ENCODE measurements at regions not wholly inside any gene's neighbourhood (a gene's known extent, or its start where the extent isn't known, plus 50 kb on each side); places are given as distances from the start of the nearest gene placed in this dataset.

DNA sequence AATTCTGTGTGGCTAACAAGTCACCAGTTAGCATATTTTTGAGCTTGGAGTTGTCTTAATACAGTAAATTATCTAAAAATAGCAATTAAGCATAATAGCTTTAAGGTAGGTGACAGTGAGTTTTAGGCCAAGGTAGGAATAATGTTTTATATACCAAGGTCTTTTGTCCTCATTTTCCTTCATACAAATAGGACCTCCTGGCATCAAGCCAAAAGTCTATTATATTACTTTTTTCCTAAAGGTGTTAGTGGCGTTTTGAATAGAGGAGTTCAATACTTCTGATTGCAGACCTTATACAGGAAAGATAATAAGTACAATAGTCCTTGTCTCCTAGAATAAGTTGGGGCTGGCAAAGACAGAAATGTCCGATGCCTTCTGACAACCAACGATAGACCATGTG lies 2277.7 kb downstream of the TP53TG3F start:
- no peak for DNase-seq (ENCODE audit: low spot score)
- TF ChIP-seq, protein P1, sequence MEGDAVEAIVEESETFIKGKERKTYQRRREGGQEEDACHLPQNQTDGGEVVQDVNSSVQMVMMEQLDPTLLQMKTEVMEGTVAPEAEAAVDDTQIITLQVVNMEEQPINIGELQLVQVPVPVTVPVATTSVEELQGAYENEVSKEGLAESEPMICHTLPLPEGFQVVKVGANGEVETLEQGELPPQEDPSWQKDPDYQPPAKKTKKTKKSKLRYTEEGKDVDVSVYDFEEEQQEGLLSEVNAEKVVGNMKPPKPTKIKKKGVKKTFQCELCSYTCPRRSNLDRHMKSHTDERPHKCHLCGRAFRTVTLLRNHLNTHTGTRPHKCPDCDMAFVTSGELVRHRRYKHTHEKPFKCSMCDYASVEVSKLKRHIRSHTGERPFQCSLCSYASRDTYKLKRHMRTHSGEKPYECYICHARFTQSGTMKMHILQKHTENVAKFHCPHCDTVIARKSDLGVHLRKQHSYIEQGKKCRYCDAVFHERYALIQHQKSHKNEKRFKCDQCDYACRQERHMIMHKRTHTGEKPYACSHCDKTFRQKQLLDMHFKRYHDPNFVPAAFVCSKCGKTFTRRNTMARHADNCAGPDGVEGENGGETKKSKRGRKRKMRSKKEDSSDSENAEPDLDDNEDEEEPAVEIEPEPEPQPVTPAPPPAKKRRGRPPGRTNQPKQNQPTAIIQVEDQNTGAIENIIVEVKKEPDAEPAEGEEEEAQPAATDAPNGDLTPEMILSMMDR (IDR thresholded peaks at IDR 0.05; ENCODE audit: extremely low read depth, missing control alignments), result no peak

DNA sequence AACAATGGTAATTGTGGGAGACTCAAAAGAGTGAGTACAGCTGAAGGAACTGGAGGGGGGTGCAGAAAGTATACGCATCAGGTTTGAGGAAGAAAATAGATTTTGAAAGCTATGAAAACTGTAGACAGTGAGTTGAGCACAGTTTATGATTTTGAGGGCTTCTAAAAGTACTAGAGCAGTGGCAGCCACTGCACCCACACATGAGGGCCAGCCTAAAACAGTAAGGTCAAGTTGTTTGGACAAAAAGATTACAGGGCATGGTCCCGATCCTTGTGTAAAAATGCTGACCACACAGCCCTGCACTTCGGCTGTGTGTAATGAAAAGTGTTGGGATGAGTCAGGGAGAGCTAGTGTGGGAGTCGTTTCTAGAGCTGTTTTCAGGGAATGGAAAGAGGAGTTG lies 2282.1 kb downstream of the TP53TG3F start:
- TF ChIP-seq, protein P1 (IDR thresholded peaks at IDR 0.05; ENCODE audit: extremely low read depth, missing control alignments), result no peak
- DNase-seq (ENCODE audit: low spot score), result no peak

DNA sequence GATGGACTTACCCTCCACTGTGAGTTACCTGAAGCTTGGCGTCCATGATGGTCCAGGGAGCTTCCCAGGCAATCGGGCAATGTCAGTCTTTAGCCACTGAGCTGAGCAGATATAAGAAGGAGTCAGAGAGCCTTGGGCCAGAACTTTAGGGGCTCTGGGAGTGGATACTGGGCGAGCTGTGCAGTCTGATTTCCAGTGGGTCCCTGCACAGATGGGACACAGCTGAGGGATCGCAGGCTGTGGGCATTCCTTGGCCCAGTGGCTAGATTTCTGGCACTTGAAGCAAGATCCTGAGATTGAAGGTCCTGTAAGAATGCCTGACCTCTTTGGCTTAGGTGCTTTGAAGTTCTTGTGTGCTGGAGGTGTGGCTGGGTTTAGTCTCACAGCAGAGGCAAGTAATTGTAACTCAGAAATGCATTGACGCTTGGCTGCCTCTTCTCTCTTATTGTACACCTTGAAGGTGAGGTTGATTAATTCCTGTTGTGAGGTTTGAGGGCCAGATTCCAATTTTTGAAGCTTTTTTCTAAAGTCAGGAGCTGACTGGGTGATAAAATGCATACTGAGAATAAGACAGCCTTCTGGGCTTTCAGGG lies 2283.8 kb downstream of the TP53TG3F start:
- DNase-seq (ENCODE audit: low spot score), result no peak
- TF ChIP-seq, protein P1 (IDR thresholded peaks at IDR 0.05; ENCODE audit: extremely low read depth, missing control alignments), result no peak

DNA sequence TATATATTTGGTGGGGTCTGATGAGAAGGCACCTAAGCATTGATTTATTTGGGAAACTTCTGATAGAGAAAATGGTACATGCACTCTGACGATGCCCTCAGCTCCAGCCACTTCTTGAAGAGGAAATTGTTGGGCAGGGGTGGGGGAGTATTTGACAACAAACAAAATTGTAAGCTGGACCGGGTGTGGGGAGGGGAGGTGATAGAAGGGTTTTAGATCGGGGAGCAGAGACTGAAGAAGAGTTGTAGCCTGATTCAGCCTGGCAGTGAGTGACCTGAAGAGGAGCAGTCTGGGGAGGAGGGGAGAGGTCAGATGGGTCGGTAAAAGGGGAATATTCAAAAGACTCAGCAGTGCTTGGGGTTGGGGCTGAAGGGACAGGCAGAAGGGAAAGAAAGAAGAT lies 2284.7 kb downstream of the TP53TG3F start:
- no peak for DNase-seq (ENCODE audit: low spot score)
- TF ChIP-seq, protein P1 (IDR thresholded peaks at IDR 0.05; ENCODE audit: extremely low read depth, missing control alignments), result no peak

DNA sequence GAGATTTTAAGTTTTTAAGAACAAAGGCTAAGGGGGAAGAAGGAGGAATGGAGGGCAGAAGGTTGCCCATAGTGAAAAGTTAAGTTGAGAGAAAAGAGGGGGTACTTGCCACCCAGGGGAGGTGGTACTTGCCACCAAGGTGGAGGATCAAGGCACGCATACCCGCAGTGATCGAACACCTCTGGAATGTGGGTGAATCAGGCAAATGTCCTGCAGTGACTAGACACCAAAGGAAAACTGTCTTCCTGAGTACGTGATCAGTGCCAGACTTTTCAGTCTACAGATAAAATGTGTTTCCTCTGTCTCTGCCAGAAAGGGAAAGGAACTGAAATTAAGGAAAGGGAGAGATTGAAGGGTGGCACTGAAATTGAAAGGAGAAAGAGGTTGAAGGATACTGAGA lies 2285.3 kb downstream of the TP53TG3F start:
- TF ChIP-seq, protein P1 (IDR thresholded peaks at IDR 0.05; ENCODE audit: extremely low read depth, missing control alignments), result no peak
- DNase-seq (ENCODE audit: low spot score), result no peak

DNA sequence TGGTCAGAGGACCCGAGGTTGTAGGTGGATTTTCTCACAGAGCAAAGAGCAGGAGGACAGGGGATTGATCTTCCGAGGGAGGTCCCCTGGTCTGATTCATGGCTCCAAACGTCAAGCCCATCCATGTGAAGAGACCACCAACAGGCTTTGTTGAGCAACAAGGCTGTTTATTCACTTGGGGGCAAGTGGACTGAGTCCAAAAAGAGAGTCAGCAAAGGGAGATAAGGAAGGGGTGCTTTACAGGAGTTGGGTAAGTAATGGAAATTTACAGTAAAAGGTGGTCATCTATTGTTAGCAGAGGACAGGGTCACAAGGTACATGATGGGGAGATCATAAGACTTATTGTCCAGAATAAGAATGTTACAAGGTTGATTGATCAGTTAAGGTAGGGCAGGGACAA lies 2285.8 kb downstream of the TP53TG3F start:
- DNase-seq (ENCODE audit: low spot score), result no peak
- TF ChIP-seq, protein P1 (IDR thresholded peaks at IDR 0.05; ENCODE audit: extremely low read depth, missing control alignments), result no peak

DNA sequence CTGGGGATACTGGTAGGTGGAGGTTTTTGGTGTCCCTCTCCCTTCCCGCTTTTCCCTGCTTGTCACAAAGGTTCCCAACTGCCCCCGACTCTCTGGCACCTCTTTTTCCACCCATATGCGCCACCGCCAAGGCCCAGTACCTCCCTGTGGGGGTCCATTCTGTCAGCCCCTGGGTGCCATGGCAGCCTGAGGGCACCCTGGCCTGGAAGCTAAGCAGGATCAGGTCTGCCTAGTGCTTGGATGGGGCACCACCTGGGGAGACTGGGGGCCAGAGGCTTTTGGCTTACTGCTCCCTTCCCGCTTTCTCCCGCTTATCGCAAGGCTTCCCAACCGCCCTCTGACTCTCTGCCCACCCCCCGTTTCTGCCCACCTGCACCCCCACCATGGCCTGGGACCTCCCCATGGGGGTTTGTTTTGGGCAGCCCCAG lies 2286.4 kb downstream of the TP53TG3F start:
- no peak for DNase-seq (ENCODE audit: low spot score)
- TF ChIP-seq, protein P1 (IDR thresholded peaks at IDR 0.05; ENCODE audit: extremely low read depth, missing control alignments), result no peak
